SKM-1 treated with dmso at 0.1 percent for 144 hours (cell line): ENCODE measurements at regions not wholly inside any gene's neighbourhood (a gene's known extent, or its start where the extent isn't known, plus 50 kb on each side); places are given as distances from the start of the nearest gene placed in this dataset.

Experiments
- DNase-seq: peaks from one replicate; lab custom pipeline; 2025; ENCODE audit not compliant: unreplicated experiment; lab: John Stamatoyannopoulos, UW

GRCh38 chr1:218967254-218967653 lies 206.4 kb upstream of the LYPLAL1 start:
- DNase-seq = no peak

GRCh38 chr1:218967836-218968235 lies 205.8 kb upstream of the LYPLAL1 start:
- DNase-seq = no peak

- no peak for DNase-seq
Observed at GRCh38 chr1:218969006-218969405, 204.7 kb upstream of the LYPLAL1 start.

GRCh38 chr1:218970397-218970990 lies 203.2 kb upstream of the LYPLAL1 start:
- DNase-seq = no peak

DNA sequence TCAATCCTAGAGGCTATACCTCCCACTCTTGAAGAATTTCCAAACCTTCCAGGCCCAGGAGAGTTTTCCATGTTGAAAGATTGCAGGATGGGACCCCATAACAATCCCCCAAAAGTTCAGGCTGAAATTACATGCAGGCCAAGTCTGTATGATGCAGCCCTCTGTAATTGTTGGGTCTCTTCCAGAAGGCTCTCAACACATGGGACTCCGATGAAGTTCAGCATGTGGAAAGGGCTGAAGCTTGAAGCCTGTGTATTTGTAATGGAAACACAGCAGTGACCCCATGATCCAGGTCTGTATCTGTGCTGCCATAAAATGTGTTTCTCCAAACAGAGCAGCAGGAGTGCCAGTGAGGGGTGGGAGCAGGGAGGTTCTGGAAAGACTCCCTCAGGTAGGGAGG lies 202.5 kb upstream of the LYPLAL1 start:
- DNase-seq = no peak

DNA sequence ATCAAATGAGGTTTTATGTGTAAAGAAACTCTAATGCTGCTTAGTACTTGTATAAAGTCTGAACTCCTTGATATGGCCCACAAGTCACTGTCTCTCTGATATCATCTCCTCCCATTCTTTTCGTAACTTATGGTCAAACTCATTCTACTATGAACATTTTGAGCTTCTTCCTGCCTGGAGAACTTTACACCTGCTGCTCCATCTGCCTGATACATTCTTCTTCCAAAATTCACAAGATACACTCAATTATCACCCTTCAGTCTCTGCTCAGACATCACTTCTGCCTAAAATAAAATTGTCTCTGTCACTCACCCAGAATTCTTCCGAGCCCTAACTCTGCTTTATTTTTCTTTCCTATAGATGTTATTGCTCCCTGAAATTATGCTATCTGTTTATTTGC lies 192.8 kb upstream of the LYPLAL1 start:
- no peak for DNase-seq

DNA sequence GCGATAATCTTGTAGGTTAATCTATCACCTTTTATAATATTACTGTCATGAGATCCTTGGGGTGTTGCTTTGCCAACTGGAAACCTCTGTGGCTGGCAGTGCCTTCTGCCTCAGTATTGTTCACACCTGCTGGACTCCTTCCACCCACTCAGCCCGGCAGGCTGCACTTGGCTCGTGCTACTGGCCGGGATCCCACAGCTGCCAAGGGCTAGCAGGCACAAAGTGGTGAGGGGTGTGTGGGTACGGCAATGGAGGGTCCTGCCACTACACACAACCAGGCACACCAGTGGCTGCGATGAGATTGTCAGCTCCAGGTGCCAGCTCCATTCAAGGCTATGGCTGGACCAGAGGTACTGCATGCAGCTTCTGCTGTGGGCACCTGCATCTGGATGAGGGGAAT lies 191.2 kb upstream of the LYPLAL1 start:
- no peak for DNase-seq

DNA sequence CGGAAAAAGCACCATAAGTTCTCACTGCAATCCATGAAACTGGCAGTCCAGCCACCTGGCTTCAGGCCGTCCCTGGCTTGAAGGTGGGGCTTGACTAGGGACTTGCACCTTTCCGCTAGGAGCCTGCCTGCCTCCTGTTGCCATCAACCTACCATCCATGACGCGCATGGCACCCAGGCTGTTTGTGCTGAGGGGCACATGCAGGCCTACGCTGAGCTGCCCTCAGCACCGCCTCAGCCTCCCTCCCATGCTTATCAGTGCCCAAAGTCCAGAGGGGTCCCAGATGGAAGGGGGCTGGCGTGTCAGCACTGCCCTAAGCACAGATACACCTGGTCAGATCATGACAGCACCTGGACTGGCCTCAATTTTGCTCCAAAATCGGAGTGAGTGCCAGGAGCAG lies 190.2 kb upstream of the LYPLAL1 start:
- DNase-seq = no peak

- DNase-seq = no peak
Observed at GRCh38 chr1:218983848-218984247, 189.8 kb upstream of the LYPLAL1 start.

DNA sequence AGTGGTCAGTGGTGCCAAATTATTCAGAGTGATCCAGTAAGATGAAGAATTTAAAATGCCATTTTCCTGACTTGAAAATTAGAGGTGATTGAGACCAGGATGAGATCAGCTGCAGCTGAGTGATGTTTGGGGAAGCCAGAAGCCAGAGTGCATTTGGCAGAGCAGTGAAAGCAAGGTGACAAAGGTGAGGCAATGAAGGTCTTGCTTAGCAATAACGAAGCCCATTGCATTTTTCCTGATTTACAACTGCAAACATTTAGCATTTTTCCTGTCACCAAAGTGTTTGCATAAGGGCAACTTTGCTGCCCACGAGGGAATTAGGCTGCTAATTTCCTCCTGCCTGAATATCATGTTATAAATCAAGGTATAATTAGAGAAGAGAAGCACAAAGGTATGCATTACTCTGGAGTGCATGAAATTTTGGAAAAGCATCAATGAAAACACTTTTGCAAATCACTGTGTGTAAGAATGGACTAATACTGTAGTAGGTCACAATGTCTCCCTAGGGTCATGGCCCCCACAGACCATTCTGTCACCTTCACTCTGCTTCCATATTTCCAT lies 188.2 kb upstream of the LYPLAL1 start:
- DNase-seq = no peak

DNA sequence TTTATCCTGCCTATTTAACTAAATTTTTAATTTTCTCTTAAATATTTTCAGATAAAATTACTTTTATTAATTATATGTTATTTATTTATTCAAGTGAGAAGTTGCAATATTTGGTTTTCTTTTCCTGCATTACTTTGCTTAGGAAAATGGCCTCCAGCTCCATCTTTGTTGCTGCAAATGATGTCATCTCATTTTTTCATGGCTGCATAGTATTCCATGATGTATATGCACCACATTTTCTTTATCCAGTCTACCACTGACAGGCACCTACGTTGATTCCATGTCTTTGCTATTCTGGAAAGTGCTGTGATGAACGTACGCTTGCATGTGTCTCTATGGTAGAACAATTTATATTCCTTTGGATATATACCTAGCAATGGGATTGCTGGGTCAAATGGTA lies 186.9 kb upstream of the LYPLAL1 start:
- no peak for DNase-seq

DNA sequence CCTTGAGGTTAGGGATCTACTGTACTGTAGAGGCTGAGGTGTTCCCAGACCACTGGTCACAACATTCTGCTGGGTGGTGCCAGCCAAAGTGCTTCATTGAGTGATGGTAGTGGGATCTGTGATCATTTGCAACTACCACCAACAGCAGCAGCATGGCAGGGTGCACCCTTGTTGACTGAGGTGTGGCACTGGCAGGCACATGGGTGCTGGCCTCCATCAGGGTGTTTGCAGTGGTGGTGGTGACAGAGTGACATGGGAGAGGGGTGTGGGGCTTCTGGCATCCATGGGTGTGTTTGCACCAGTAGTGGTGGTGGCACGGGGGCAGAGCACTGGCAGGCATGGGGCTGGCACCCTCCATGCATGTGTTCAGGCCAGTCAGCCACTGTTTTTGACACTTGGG lies 183.7 kb upstream of the LYPLAL1 start:
- DNase-seq = no peak

DNA sequence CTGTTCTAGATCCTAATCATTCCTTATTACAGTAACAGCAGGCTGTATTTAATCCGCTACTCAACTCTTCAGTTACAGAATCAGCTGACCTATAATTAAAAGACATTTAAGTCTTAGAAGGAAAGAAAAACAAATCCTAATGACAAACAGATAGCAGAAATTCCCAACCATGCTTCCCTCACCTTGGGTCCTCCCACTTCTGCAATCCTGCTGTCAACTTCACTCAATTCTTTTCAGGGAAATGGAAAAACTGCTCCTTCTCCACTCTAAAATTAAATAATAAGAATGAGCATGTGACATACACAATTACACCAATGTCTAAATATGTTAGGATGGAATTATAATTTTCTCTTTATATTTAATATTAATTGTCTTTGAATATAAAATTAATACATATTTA lies 182.6 kb upstream of the LYPLAL1 start:
- no peak for DNase-seq

- no peak for DNase-seq
Observed at GRCh38 chr1:218994615-218995014, 179.1 kb upstream of the LYPLAL1 start.

DNA sequence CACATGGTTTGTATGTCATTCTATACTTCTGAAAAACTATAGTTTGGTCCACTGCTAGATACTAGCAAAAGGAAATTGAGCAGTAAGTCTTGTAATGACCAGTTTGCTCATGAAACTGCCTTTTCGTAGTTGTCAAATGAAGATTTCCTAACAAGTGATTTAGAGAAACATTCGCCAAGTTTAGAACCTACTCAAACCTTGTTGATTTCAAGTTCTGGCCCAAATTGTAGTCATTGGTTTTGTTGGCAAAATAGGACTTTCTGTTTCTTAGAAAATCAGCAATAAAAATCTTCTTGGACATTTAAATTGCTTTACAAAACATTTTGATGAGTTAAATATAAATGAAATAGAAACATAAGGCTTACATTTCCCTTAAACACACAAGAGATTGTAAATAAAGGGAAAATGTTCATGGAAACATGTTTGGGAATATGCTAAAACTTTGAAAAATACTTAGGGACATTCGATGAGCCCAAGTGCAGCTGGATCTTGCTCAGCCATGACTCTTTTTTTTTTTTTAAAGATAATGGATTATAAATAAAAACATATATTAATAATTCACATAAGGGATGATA lies 178.5 kb upstream of the LYPLAL1 start:
- no peak for DNase-seq

DNA sequence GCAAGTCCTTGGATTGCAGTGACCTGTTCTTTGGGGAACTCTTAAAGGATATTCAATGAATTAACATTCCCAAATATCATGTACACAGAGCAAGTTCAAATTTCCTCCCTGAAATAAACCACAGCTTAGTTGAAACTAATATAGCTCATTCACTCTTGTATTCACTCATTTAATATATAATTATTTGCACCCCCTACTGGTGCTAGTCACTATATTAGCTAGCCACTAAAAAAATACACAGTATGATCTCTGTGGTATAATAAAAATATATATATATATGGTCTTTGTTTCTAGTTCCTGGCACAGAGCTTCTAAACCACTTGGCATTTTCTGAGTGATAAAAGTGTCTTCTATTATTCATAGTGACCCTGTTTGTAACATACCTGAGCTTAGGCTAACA lies 177.3 kb upstream of the LYPLAL1 start:
- no peak for DNase-seq

DNA sequence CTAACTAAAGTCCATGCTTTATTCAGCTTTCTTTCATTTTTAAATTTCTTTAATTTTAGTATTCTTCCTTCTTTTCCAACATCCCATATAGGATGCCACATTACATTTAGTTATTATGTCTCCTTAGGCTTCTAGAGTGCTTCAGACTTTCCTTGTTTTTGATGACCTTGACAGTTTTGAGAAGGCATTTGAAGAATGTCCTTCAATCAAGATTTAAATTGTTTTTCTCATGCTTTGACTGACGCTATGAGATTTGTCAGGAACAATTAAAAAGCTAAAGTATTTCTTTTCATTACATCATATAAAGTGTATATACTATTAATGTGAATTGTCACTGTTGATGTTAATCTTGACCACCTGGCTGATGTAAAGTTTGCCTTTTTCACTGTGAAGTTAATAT lies 173.7 kb upstream of the LYPLAL1 start:
- DNase-seq = no peak

DNA sequence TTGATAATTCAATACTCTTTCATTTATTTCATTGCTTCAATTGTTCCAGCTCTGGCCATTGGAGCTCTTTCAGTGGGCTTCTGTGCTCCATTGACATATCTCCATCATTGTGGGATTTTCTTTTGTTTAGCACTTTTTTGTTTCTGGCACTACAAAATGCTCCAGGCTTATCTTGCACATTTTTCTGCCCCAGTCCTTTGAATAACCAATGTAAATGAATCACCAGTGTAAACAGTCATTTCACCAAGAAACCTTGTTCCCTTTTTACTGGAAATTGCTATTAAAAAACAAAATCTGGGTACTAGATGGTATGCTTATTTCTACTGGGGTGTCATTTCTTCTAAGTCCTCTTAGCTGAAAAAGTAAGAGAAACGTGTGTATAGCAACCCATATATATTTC lies 173.0 kb upstream of the LYPLAL1 start:
- DNase-seq = no peak

GRCh38 chr1:219010720-219011119 lies 163.0 kb upstream of the LYPLAL1 start:
- no peak for DNase-seq

DNA sequence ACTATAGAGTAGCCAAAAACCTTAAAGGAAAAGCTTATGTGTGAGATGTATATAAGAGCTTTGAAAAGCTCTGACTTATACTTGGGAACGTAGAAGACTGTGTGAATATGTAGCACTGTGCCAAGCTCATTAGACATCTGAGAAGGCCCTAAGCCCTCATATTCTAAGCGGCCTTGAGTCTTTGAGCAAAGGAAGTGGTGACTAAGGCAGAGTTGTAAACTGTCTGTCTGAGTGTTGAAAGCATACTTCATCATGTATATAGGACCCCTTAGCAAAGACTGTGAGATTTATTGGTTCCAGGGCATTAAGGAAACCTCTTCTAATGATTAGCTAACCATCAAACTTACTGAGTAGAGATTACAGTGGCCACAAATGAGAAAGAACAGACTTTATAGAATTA lies 153.3 kb upstream of the LYPLAL1 start:
- no peak for DNase-seq

- DNase-seq = no peak
Observed at GRCh38 chr1:219020846-219021245, 152.8 kb upstream of the LYPLAL1 start.

DNA sequence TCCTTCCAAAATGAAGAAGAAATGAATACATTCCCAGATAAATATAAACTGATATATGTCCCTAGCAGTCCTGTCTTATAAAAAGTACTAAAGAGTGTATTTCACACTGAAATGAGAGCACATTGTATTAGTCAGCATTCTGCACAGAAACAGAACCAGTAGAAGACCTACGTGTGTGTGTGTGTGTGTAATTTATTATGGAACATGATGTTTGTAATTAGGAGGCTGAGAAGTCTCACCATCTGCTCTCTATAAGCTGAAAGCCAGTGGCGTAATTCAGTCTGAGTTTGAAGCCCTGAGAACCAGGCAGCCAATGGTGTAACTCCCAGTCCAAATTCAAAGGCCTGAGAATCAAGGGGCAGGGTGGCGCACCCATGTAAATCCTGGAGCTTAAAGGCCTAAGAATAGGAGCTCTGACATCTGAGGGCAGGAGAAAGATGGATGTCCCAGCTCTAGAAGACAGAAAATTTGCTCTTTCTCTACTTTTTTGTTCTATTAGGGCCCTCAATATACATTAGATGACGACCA lies 146.5 kb upstream of the LYPLAL1 start:
- no peak for DNase-seq

GRCh38 chr1:219031809-219032208 lies 141.9 kb upstream of the LYPLAL1 start:
- no peak for DNase-seq
